HG02885 (cell line): ENCODE measurements at regions not wholly inside any gene's neighbourhood (a gene's known extent, or its start where the extent isn't known, plus 50 kb on each side); places are given as distances from the start of the nearest gene placed in this dataset.

Source experiments
- ATAC-seq: cut with Tn5 transposase; IDR thresholded peaks from one replicate; pipeline ENCODE4 v1.9.1; 2021; ENCODE audit warnings: mild to moderate bottlenecking; ENCODE audit not compliant: unreplicated experiment, poor library complexity

GRCh38 chr2:103103678-103104077 lies 341.8 kb downstream of the TMEM182 start:
- no peak for ATAC-seq

GRCh38 chr2:103119352-103119751 lies 357.5 kb downstream of the TMEM182 start:
- ATAC-seq, result no peak

- ATAC-seq, result no peak
Observed at GRCh38 chr2:103121106-103121505, 359.3 kb downstream of the TMEM182 start.

- no peak for ATAC-seq
Observed at GRCh38 chr2:103123516-103123915, 361.7 kb downstream of the TMEM182 start.

- no peak for ATAC-seq
Observed at GRCh38 chr2:103130857-103131256, 369.0 kb downstream of the TMEM182 start.

GRCh38 chr2:103132536-103133217 lies 370.8 kb downstream of the TMEM182 start:
- peak; percentile 94 for ATAC-seq

- ATAC-seq, result no peak
Observed at GRCh38 chr2:103135679-103136078, 373.8 kb downstream of the TMEM182 start.

- peak; percentile 63 for ATAC-seq
Observed at GRCh38 chr2:103138123-103138901, 376.5 kb downstream of the TMEM182 start.

GRCh38 chr2:103139628-103140268 lies 377.9 kb downstream of the TMEM182 start:
- no peak for ATAC-seq

- ATAC-seq, result no peak
Observed at GRCh38 chr2:103144837-103145236, 383.0 kb downstream of the TMEM182 start.

GRCh38 chr2:103145739-103146138 lies 383.9 kb downstream of the TMEM182 start:
- no peak for ATAC-seq

- no peak for ATAC-seq
Observed at GRCh38 chr2:103151046-103151445, 389.2 kb downstream of the TMEM182 start.

GRCh38 chr2:103152556-103152955 lies 390.7 kb downstream of the TMEM182 start:
- ATAC-seq, result no peak

- no peak for ATAC-seq
Observed at GRCh38 chr2:103153580-103154284, 391.9 kb downstream of the TMEM182 start.

- no peak for ATAC-seq
Observed at GRCh38 chr2:103155308-103155707, 393.5 kb downstream of the TMEM182 start.

- no peak for ATAC-seq
Observed at GRCh38 chr2:103159018-103159417, 397.2 kb downstream of the TMEM182 start.

GRCh38 chr2:103161456-103162289 lies 399.8 kb downstream of the TMEM182 start:
- ATAC-seq, result peak; percentile 83

GRCh38 chr2:103164748-103165147 lies 402.9 kb downstream of the TMEM182 start:
- no peak for ATAC-seq

- ATAC-seq, result no peak
Observed at GRCh38 chr2:103165836-103166235, 404.0 kb downstream of the TMEM182 start.
